IPS-15b (cell line): ENCODE measurements at regions not wholly inside any gene's neighbourhood (a gene's known extent, or its start where the extent isn't known, plus 50 kb on each side); places are given as distances from the start of the nearest gene placed in this dataset.

Experiments used
- H3K27me3 ChIP-seq: one replicate; pipeline ENCODE4 v1.6.1; 2013; ENCODE audit warnings: low read length; ENCODE audit not compliant: control insufficient read depth, insufficient read depth
- H3K36me3 ChIP-seq: one replicate; pipeline ENCODE4 v1.6.1; 2013; ENCODE audit warnings: low read length; ENCODE audit not compliant: control insufficient read depth, insufficient read depth
- H3K4me1 ChIP-seq: one replicate; pipeline ENCODE4 v1.6.1; 2013; ENCODE audit warnings: mild to moderate bottlenecking, low read length; ENCODE audit not compliant: control insufficient read depth, insufficient read depth
- H3K4me3 ChIP-seq: one replicate; pipeline ENCODE4 v1.5.1; 2013; ENCODE audit warnings: low read depth, low read length
- H3K9ac ChIP-seq: one replicate; pipeline ENCODE4 v1.6.1; 2013; ENCODE audit warnings: low read depth, mild to moderate bottlenecking, low read length
- H3K9me3 ChIP-seq: one replicate; pipeline ENCODE4 v1.6.1; 2013; ENCODE audit warnings: mild to moderate bottlenecking, low read length; ENCODE audit not compliant: control insufficient read depth, insufficient read depth

DNA sequence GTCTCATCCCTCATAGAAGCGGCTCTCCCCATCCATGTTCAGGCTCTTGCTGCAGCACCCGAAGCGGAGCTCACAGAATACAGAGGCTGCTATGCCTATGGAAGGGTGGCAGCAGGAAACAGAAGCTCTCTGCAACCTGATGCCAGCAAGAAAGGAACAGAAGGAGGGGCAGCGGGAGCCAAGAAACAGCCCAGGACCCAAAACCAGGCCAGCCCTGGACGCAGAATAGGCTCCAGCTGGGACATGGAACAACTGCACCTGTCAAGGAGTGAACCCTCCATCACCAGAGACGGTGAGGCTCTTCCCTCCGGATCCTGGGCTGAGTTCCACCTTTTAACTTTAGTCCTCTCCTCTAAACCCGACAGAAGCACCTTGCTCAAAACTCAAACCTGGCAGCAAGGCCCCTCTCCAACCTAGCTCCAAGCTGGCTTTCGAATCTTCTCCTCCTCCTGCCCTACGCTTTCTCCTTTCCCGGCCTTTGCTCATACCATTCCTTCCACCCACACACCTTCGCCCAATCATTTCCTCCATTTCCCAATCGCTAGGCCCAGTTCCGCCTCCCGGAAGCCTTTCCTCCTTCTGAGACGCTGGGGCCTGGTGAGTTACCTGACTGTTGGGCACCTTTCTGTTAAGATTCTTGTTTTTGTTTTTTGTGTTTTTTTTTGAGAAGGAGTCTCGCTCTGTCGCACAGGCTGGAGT is 122.8 kb upstream of the ZNF92 start:
- H3K9ac ChIP-seq = peak overlapping the region; percentile 47
- peak overlapping the region; percentile 84 for H3K4me3 ChIP-seq
- no peaks in the 10 kb centered on the region for H3K9me3 ChIP-seq
- no peaks in the 10 kb centered on the region for H3K36me3 ChIP-seq
- H3K27me3 ChIP-seq = no peaks in the 10 kb centered on the region
- peaks cover 4% of the 10 kb centered on the region for H3K4me1 ChIP-seq

DNA sequence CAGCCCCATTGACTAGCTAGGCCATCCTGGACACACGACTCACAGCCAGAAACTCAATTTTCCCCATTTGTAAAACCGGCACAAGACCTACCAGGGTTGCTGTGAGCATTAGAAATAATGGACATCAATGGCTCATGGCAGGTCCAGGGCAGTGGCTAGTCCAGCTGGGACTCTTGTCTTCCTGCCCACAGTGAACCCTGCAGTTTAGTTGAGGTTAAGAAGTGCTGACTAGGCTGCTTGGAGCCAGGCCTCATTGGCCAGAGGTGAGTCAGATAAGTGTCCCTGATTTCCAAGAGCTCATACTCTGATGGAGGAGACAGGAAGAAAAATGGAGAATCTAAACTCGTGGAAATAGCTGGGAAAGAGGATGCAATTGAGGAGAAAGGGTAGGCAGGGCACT is 123.4 kb upstream of the ZNF92 start:
- no peak overlapping the region for H3K9ac ChIP-seq
- no peak overlapping the region for H3K4me3 ChIP-seq
- no peaks in the 10 kb centered on the region for H3K27me3 ChIP-seq
- H3K9me3 ChIP-seq = no peaks in the 10 kb centered on the region
- no peaks in the 10 kb centered on the region for H3K36me3 ChIP-seq
- peaks cover 4% of the 10 kb centered on the region for H3K4me1 ChIP-seq

DNA sequence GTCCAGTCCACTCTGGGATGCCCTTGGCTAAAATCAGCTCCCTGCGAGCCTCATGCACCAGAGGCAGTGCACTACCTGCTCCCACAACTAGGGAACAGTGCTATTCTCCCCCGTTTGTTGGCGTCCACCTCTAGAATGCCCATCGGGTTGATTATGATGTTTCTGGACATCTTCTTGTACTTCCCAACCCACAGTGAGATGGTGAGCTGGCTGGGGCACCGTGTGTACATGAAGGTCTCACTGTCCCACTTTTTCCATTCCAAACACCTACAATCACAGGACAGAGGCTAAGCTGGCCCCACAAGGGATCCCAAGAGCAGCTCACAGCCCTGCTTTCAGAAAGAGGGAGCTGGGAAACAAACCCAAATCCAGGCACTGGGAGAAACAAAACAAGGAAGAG is 126.2 kb upstream of the ZNF92 start:
- peaks cover 4% of the 10 kb centered on the region for H3K4me1 ChIP-seq
- H3K9ac ChIP-seq = no peak overlapping the region
- no peaks in the 10 kb centered on the region for H3K27me3 ChIP-seq
- H3K9me3 ChIP-seq = no peaks in the 10 kb centered on the region
- no peak overlapping the region for H3K4me3 ChIP-seq
- no peaks in the 10 kb centered on the region for H3K36me3 ChIP-seq

DNA sequence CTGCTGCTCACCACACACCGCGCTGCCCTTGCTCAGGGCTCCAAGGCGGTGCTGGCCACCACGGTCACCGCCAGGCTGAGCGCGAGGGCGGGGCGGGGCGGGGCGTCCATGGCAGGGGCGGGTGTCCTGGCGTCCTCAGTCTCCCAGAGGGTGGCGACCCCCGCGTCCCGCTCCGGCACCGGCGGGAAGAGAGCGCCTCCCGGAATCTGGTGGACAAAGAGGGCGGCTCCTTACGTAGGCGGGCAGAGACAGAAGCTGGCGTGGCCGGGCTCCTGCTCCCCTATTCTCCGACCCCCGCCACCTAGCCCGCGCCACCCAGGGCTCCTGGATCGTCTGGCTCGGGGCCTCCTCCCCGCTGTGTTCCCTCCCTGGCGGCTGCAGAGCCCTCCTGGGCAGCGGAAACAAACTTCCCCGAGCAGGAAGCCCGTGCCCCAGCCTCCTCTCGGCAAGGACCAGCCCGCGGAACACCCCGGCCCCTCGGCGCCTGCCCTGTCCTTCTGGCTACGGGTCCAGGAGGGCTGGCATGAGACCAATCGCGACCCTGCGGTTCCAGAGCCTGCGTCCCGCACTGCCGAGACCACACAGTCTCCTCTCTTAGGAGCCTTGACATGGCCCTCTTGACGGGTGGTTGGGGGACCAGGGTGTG is 133.8 kb upstream of the ZNF92 start:
- H3K36me3 ChIP-seq = no peaks in the 10 kb centered on the region
- H3K4me3 ChIP-seq = peak overlapping the region; percentile 68
- no peaks in the 10 kb centered on the region for H3K27me3 ChIP-seq
- H3K9me3 ChIP-seq = no peaks in the 10 kb centered on the region
- peaks cover 4% of the 10 kb centered on the region for H3K4me1 ChIP-seq
- H3K9ac ChIP-seq = peak overlapping the region; percentile 73

DNA sequence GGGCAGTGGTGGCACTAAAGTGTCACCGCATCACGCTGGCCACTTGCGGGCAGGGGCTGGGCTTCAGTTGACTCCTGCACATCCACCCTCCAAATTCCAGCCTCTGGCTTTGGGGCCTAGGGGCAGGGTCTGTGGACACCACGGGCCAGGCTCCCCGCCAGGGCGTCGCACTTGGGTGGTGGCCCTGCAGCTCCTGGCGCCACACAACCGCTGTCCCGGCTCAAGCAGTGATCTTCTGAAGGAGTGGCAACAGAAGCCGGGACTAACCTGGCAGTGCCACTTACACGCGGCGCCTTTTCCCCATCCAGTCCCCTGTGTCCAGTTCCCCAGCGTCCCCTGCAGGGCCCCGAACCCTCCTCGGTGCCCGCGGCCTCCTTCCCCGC is 134.3 kb upstream of the ZNF92 start:
- H3K4me1 ChIP-seq = peaks cover 4% of the 10 kb centered on the region
- no peaks in the 10 kb centered on the region for H3K36me3 ChIP-seq
- peak overlapping the region; percentile 68 for H3K4me3 ChIP-seq
- no peak overlapping the region for H3K9ac ChIP-seq
- H3K9me3 ChIP-seq = no peaks in the 10 kb centered on the region
- H3K27me3 ChIP-seq = no peaks in the 10 kb centered on the region

DNA sequence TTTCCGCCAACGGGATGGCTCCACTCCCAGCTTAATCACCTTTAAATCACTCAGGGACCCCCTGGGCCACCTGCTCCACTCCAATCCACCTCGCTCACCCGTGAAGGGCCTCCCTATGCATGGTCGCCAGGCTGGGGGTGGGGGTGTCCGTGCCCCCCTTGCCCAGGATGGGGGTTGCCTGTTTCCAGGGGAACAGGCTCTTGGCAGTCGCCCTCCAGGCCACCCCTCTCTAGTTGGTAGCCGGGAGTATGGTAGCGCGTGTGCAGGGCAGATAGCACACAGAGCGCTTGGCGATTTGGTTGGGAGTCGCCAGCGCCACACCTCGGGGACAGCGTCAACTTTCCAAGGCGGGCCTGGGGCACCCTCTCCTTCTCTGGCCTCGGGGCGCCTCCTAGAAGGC is 134.9 kb upstream of the ZNF92 start:
- Histone ChIP-seq H3K9ac (no peak overlapping the region), H3K4me3 (no peak overlapping the region), H3K36me3 (no peaks in the 10 kb centered on the region), H3K4me1 (peaks cover 4% of the 10 kb centered on the region), H3K27me3 (no peaks in the 10 kb centered on the region), H3K9me3 (no peaks in the 10 kb centered on the region)

DNA sequence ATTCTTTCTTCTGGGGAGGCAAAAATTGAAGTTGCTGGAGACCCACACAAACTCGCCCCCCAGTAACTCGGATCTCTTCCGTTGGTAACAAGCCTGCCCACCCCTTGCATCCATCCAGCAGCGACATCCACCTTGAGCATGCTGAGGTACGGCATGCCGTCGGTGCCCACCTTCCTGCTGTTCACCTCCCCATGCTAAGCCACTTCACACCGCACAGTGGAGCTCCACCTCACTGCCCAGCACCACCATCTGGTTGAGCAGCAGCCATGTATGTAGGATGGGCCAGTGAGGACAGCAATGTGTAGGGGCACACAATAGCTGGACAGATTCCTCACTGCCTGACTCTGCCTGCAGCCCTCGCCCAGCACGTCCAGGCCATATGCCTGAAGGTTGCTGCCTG is 138.1 kb upstream of the ZNF92 start:
- Histone ChIP-seq H3K27me3 (no peaks in the 10 kb centered on the region), H3K4me1 (peaks cover 7% of the 10 kb centered on the region), H3K9me3 (no peaks in the 10 kb centered on the region), H3K9ac (no peak overlapping the region), H3K36me3 (no peaks in the 10 kb centered on the region), H3K4me3 (no peak overlapping the region)

DNA sequence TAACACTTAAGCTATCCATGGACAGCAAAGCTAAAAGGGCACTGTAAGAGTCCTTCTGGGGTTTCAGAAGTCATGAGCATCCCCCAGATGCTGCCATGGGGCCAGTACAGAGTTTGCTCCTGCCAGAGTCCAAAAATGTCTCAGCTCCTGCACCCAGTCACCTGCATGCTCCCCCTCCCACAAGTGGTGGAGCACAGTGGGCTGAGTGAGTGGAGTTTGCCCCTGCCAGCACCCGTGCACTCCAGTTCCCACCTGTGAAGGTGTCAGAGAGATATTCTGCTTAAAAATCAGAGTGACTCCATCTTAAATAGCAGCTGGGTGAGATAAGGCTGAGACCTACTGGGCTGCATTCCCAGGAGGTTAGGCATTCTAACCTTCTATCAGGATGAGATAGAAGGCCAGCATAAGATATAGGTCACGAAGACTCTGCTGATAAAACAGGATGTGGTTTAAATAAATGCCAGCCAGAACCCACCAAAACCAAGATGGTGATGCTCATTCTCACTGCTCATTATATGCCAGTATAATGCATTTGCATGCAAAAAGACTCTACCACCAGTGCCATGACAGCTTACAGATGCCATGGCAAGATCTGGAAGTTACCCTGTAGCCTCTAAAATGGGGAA is 140.1 kb upstream of the ZNF92 start:
- no peak overlapping the region for H3K9ac ChIP-seq
- H3K4me1 ChIP-seq = peaks cover 4% of the 10 kb centered on the region
- no peaks in the 10 kb centered on the region for H3K9me3 ChIP-seq
- H3K36me3 ChIP-seq = no peaks in the 10 kb centered on the region
- H3K4me3 ChIP-seq = no peak overlapping the region
- no peaks in the 10 kb centered on the region for H3K27me3 ChIP-seq

DNA sequence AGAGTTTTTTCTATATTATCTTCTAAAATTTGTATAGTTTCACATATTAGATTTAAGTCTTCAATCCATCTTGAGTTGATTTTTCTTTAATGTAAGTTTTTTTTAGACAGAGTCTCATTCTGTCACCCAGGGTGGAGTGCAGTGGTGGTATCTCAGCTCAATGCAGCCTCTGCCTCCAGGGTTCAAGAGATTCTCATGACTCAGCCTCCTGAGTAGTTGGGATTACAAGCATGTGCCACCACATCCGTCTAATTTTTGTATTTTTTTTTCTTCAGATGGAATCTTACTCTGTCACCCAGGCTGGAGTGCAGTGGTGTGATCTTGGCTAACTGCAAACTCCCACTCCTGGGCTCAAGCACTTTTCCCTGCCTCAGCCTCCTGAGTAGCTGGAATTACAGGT is 143.4 kb upstream of the ZNF92 start:
- Histone ChIP-seq H3K4me3 (no peak overlapping the region), H3K27me3 (no peaks in the 10 kb centered on the region), H3K4me1 (peaks cover 4% of the 10 kb centered on the region), H3K9me3 (no peaks in the 10 kb centered on the region), H3K9ac (no peak overlapping the region), H3K36me3 (no peaks in the 10 kb centered on the region)

DNA sequence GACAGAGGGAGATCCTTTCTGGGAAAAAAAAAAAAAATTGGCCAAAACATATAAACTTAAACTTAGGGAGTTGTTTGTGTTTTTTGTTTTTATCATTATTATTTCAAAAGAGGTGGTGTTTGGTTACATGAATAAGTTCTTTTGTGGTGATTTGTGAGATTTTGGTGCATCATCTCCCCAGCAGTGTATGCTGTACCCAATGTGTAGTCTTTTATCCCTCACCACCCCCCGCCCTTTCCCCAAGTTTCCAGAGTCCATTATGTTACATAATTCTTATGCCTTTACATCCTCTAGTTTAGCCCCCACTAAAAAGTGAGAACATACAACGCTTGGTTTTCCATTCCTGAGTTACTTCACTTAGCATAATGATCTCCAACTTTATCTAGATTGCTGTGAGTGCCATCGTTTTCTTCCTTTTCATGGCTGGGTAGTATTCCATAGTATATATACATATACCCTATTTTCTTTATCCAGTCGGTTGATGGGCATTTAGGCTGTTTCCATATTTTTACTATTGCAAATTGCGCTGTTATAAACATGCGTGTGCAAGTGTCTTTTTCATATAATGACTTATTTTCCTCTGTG is 148.1 kb upstream of the ZNF92 start:
- Histone ChIP-seq H3K4me3 (no peak overlapping the region), H3K36me3 (no peaks in the 10 kb centered on the region), H3K4me1 (no peaks in the 10 kb centered on the region), H3K27me3 (no peaks in the 10 kb centered on the region), H3K9ac (no peak overlapping the region), H3K9me3 (no peaks in the 10 kb centered on the region)

DNA sequence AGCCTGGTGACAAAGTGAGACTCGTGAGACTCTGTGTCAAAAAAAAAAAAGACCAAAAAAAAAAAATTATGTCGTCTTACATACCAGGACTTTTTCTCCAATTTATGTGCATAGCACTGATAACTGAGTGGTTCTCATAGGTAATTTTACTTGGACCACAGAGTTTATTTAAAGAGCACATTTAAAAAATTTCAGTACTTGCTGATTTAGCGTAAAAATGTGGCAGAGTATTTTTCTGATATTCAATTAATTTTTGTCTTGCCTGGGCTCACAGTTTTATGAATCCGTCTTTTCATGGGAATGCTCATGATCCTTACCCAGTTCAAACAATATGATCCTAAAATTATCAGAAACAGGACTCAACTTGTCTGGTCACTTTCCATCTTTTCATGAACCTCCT is 151.0 kb upstream of the ZNF92 start:
- H3K4me1 ChIP-seq = no peaks in the 10 kb centered on the region
- no peak overlapping the region for H3K4me3 ChIP-seq

DNA sequence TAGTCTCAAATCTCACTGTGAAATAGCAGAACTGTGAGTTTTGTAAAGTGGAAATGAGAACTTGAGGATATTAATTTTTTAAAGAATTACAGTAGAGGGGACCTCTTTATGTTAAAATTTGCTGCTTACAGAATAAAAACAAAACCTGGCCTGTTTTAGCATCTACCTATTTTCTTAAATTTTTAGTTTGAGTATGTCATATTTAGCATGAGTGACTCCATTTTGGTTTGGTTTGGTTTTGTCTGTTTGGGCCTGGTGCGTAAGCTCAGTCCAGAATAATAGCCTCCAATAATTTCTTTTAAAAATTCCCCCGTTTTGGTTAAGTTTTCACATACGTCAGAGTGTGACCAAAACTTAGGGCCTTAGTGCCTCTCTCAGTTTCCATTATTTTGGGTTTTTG is 152.0 kb upstream of the ZNF92 start:
- Histone ChIP-seq H3K36me3 (no peaks in the 10 kb centered on the region), H3K9ac (no peak overlapping the region), H3K4me1 (no peaks in the 10 kb centered on the region), H3K9me3 (no peaks in the 10 kb centered on the region), H3K4me3 (no peak overlapping the region), H3K27me3 (no peaks in the 10 kb centered on the region)

More for the DNA sequence above, 151.0 kb upstream of the ZNF92 start:
- no peak overlapping the region for H3K9ac ChIP-seq
- no peaks in the 10 kb centered on the region for H3K27me3 ChIP-seq
- H3K36me3 ChIP-seq = no peaks in the 10 kb centered on the region
- H3K9me3 ChIP-seq = no peaks in the 10 kb centered on the region
